ENCODE measurements at regions not wholly inside any gene's neighbourhood (a gene's known extent, or its start where the extent isn't known, plus 50 kb on each side); places are given as distances from the start of the nearest gene placed in this dataset.

- Histone ChIP-seq H3K27ac (ENCODE audit: low read depth, low read length) (no peak overlapping the region), H3K4me3 (ENCODE audit: insufficient read depth, low read length) (no peak overlapping the region), H3K79me2 (ENCODE audit: insufficient read depth, low read length) (no peaks in the 10 kb centered on the region), H3K9me3 (ENCODE audit: low read depth, low read length) (no peaks in the 10 kb centered on the region), H3K36me3 (ENCODE audit: insufficient read depth, low read length) (no peaks in the 10 kb centered on the region), H2AFZ (ENCODE audit: low read length) (no peak overlapping the region), H3K4me2 (ENCODE audit: insufficient read depth, low read length) (no peak overlapping the region), H3K27me3 (ENCODE audit: insufficient read depth, low read length) (peaks cover 44% of the 10 kb centered on the region), H3K4me1 (ENCODE audit: insufficient read depth, low read length) (peaks cover 1% of the 10 kb centered on the region), H4K20me1 (ENCODE audit: insufficient read depth, low read length) (no peaks in the 10 kb centered on the region)
- TF ChIP-seq, protein P1, sequence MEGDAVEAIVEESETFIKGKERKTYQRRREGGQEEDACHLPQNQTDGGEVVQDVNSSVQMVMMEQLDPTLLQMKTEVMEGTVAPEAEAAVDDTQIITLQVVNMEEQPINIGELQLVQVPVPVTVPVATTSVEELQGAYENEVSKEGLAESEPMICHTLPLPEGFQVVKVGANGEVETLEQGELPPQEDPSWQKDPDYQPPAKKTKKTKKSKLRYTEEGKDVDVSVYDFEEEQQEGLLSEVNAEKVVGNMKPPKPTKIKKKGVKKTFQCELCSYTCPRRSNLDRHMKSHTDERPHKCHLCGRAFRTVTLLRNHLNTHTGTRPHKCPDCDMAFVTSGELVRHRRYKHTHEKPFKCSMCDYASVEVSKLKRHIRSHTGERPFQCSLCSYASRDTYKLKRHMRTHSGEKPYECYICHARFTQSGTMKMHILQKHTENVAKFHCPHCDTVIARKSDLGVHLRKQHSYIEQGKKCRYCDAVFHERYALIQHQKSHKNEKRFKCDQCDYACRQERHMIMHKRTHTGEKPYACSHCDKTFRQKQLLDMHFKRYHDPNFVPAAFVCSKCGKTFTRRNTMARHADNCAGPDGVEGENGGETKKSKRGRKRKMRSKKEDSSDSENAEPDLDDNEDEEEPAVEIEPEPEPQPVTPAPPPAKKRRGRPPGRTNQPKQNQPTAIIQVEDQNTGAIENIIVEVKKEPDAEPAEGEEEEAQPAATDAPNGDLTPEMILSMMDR (IDR thresholded peaks at IDR 0.05; ENCODE audit: extremely low read depth, low read depth, low read length) = no peak
- no peak for DNase-seq (ENCODE audit: insufficient read length, low spot score, missing footprints)
Observed at GRCh38 chr1:184859381-184860105, 104.9 kb upstream of the EDEM3 start.

DNA sequence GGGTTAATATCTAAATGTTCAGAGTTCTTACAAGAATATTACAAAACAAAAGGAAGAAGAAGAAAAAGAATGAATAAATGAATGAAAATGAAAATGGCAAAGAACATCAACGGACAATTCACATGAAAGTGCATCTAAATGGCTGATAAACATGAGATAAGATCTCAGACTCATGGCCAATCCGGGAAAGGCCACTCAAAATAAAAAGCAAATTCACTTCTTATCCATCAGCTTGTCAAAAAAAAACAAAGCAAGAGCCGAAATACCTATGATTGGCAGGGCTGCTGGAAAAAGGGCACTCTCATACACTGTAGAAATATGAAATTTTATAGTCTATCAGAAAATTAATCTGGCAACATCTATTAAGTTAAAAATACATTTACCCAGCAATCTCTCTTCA is 103.6 kb upstream of the EDEM3 start:
- Histone ChIP-seq H3K79me2 (ENCODE audit: insufficient read depth, low read length) (no peaks in the 10 kb centered on the region), H3K27me3 (ENCODE audit: insufficient read depth, low read length) (peaks cover 31% of the 10 kb centered on the region), H3K4me2 (ENCODE audit: insufficient read depth, low read length) (no peak overlapping the region), H2AFZ (ENCODE audit: low read length) (no peak overlapping the region), H3K4me3 (ENCODE audit: insufficient read depth, low read length) (no peak overlapping the region), H3K4me1 (ENCODE audit: insufficient read depth, low read length) (peaks cover 4% of the 10 kb centered on the region), H4K20me1 (ENCODE audit: insufficient read depth, low read length) (no peaks in the 10 kb centered on the region), H3K27ac (ENCODE audit: low read depth, low read length) (no peak overlapping the region), H3K36me3 (ENCODE audit: insufficient read depth, low read length) (no peaks in the 10 kb centered on the region), H3K9me3 (ENCODE audit: low read depth, low read length) (no peaks in the 10 kb centered on the region)
- TF ChIP-seq, protein P1 (IDR thresholded peaks at IDR 0.05; ENCODE audit: extremely low read depth, low read depth, low read length) = no peak
- no peak for DNase-seq (ENCODE audit: insufficient read length, low spot score, missing footprints)

- H3K36me3 ChIP-seq (ENCODE audit: insufficient read depth, low read length) = no peaks in the 10 kb centered on the region
- H3K4me3 ChIP-seq (ENCODE audit: insufficient read depth, low read length) = no peak overlapping the region
- peak; percentile 65 for DNase-seq (ENCODE audit: insufficient read length, low spot score, missing footprints)
- TF ChIP-seq, protein P1 (IDR thresholded peaks at IDR 0.05; ENCODE audit: extremely low read depth, low read depth, low read length) = no peak
- no peak overlapping the region for H2AFZ ChIP-seq (ENCODE audit: low read length)
- peaks cover 10% of the 10 kb centered on the region for H3K27me3 ChIP-seq (ENCODE audit: insufficient read depth, low read length)
- peaks cover 4% of the 10 kb centered on the region for H3K4me1 ChIP-seq (ENCODE audit: insufficient read depth, low read length)
- H3K79me2 ChIP-seq (ENCODE audit: insufficient read depth, low read length) = no peaks in the 10 kb centered on the region
- H3K27ac ChIP-seq (ENCODE audit: low read depth, low read length) = no peak overlapping the region
- no peaks in the 10 kb centered on the region for H4K20me1 ChIP-seq (ENCODE audit: insufficient read depth, low read length)
- no peaks in the 10 kb centered on the region for H3K9me3 ChIP-seq (ENCODE audit: low read depth, low read length)
- no peak overlapping the region for H3K4me2 ChIP-seq (ENCODE audit: insufficient read depth, low read length)
Observed at GRCh38 chr1:184854496-184855140, 100.0 kb upstream of the EDEM3 start.

DNA sequence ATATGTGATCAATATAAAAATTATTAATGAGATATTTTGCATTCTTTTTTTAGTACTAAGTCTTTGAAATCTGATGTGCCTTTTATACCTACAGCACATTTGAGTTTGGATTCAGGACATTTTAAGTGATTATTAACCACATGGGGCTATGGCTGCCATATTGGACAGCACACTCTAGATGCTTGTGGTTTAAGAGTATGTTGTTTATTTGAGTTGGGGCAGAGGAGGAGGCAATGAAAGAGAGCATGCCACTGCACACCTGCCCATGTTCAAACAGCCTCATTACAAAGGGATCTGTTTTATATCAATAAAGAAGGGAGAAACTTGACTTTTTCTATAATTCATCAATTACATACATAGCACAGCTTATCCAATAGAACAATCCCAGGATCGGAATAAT is 99.4 kb upstream of the EDEM3 start:
- Histone ChIP-seq H3K4me3 (ENCODE audit: insufficient read depth, low read length) (no peak overlapping the region), H4K20me1 (ENCODE audit: insufficient read depth, low read length) (no peaks in the 10 kb centered on the region), H3K27ac (ENCODE audit: low read depth, low read length) (no peak overlapping the region), H3K79me2 (ENCODE audit: insufficient read depth, low read length) (no peaks in the 10 kb centered on the region), H3K27me3 (ENCODE audit: insufficient read depth, low read length) (peaks cover 6% of the 10 kb centered on the region), H3K9me3 (ENCODE audit: low read depth, low read length) (no peaks in the 10 kb centered on the region), H3K36me3 (ENCODE audit: insufficient read depth, low read length) (no peaks in the 10 kb centered on the region), H3K4me1 (ENCODE audit: insufficient read depth, low read length) (peaks cover 4% of the 10 kb centered on the region), H3K4me2 (ENCODE audit: insufficient read depth, low read length) (no peak overlapping the region), H2AFZ (ENCODE audit: low read length) (no peak overlapping the region)
- TF ChIP-seq, protein P1 (IDR thresholded peaks at IDR 0.05; ENCODE audit: extremely low read depth, low read depth, low read length) = no peak
- DNase-seq (ENCODE audit: insufficient read length, low spot score, missing footprints) = no peak

Data from osteoblast (primary cell).